Activated T-helper 17 cell treated with anti-CD3 and anti-CD28 coated beads, Interleukin-2, amount 50 U/mL, for 72 hours (primary cell): ENCODE measurements at regions not wholly inside any gene's neighbourhood (a gene's known extent, or its start where the extent isn't known, plus 50 kb on each side); places are given as distances from the start of the nearest gene placed in this dataset.

Experiments used
- ATAC-seq: fragments of 150-1000 bp; cut with Tn5 transposase; replicated peaks from 2 replicates; pipeline ENCODE4 v1.10.0; 2021; ENCODE audit warnings: mild to moderate bottlenecking, moderate library complexity
- H3K27ac Mint-ChIP-seq: one replicate; pipeline ENCODE4 v1.8.0; 2022; ENCODE audit warnings: mixed read lengths
- H3K27me3 Mint-ChIP-seq: one replicate; pipeline ENCODE4 v1.8.0; 2022; ENCODE audit warnings: mixed read lengths
- H3K36me3 Mint-ChIP-seq: one replicate; pipeline ENCODE4 v1.8.0; 2022; ENCODE audit warnings: low read depth, mild to moderate bottlenecking, mixed read lengths
- H3K4me1 Mint-ChIP-seq: one replicate; pipeline ENCODE4 v1.8.0; 2022; ENCODE audit warnings: mixed read lengths
- H3K4me3 Mint-ChIP-seq: one replicate; pipeline ENCODE4 v1.8.0; 2022; ENCODE audit warnings: mild to moderate bottlenecking, mixed read lengths
- H3K9me3 Mint-ChIP-seq: one replicate; pipeline ENCODE4 v1.8.0; 2022; ENCODE audit warnings: mixed read lengths

GRCh38 chr11:15557457-15558230 is 442.9 kb downstream of the INSC start:
- Mint-ChIP-seq H3K9me3 (no peaks in the 10 kb centered on the region), H3K4me3 (no peak overlapping the region), H3K36me3 (no peaks in the 10 kb centered on the region), H3K4me1 (no peaks in the 10 kb centered on the region), H3K27ac (no peak overlapping the region), H3K27me3 (peaks cover 6% of the 10 kb centered on the region)
- ATAC-seq = no peak

GRCh38 chr11:15558513-15559181 is 443.9 kb downstream of the INSC start:
- Mint-ChIP-seq H3K4me3 (no peak overlapping the region), H3K4me1 (no peaks in the 10 kb centered on the region), H3K27ac (no peak overlapping the region), H3K36me3 (no peaks in the 10 kb centered on the region), H3K9me3 (no peaks in the 10 kb centered on the region), H3K27me3 (peaks cover 8% of the 10 kb centered on the region)
- no peak for ATAC-seq

- no peak for ATAC-seq
- Mint-ChIP-seq H3K4me3 (no peak overlapping the region), H3K36me3 (no peaks in the 10 kb centered on the region), H3K9me3 (no peaks in the 10 kb centered on the region), H3K4me1 (no peaks in the 10 kb centered on the region), H3K27ac (no peak overlapping the region), H3K27me3 (peaks cover 9% of the 10 kb centered on the region)
These were observed 446.2 kb downstream of the INSC start for GRCh38 chr11:15560689-15561467.

GRCh38 chr11:15562230-15562629 is 447.5 kb downstream of the INSC start:
- no peaks in the 10 kb centered on the region for H3K36me3 Mint-ChIP-seq
- H3K27ac Mint-ChIP-seq = no peak overlapping the region

GRCh38 chr11:15563054-15563453 is 448.3 kb downstream of the INSC start:
- no peaks in the 10 kb centered on the region for H3K4me1 Mint-ChIP-seq

More at GRCh38 chr11:15562230-15562629, 447.5 kb downstream of the INSC start:
- peaks cover 9% of the 10 kb centered on the region for H3K27me3 Mint-ChIP-seq
- no peak overlapping the region for H3K4me3 Mint-ChIP-seq
- H3K9me3 Mint-ChIP-seq = no peaks in the 10 kb centered on the region
- ATAC-seq = no peak
- no peaks in the 10 kb centered on the region for H3K4me1 Mint-ChIP-seq

GRCh38 chr11:15565880-15566279 is 451.2 kb downstream of the INSC start:
- Mint-ChIP-seq H3K27ac (no peak overlapping the region), H3K9me3 (no peaks in the 10 kb centered on the region)

More at GRCh38 chr11:15563054-15563453, 448.3 kb downstream of the INSC start:
- H3K27ac Mint-ChIP-seq = no peak overlapping the region
- ATAC-seq = no peak
- H3K27me3 Mint-ChIP-seq = peaks cover 5% of the 10 kb centered on the region
- no peaks in the 10 kb centered on the region for H3K9me3 Mint-ChIP-seq
- H3K4me3 Mint-ChIP-seq = no peak overlapping the region
- H3K36me3 Mint-ChIP-seq = no peaks in the 10 kb centered on the region

GRCh38 chr11:15568440-15568839 is 453.7 kb downstream of the INSC start:
- H3K27ac Mint-ChIP-seq = no peak overlapping the region
- peaks cover 12% of the 10 kb centered on the region for H3K27me3 Mint-ChIP-seq
- ATAC-seq = no peak
- no peaks in the 10 kb centered on the region for H3K9me3 Mint-ChIP-seq
- no peaks in the 10 kb centered on the region for H3K4me1 Mint-ChIP-seq
- H3K4me3 Mint-ChIP-seq = no peak overlapping the region
- H3K36me3 Mint-ChIP-seq = no peaks in the 10 kb centered on the region

More at GRCh38 chr11:15565880-15566279, 451.2 kb downstream of the INSC start:
- Mint-ChIP-seq H3K27me3 (peaks cover 5% of the 10 kb centered on the region), H3K36me3 (no peaks in the 10 kb centered on the region), H3K4me3 (no peak overlapping the region), H3K4me1 (no peaks in the 10 kb centered on the region)
- ATAC-seq = no peak

GRCh38 chr11:15569305-15570025 is 454.7 kb downstream of the INSC start:
- no peak overlapping the region for H3K27ac Mint-ChIP-seq
- no peak for ATAC-seq
- no peaks in the 10 kb centered on the region for H3K9me3 Mint-ChIP-seq
- H3K27me3 Mint-ChIP-seq = peaks cover 7% of the 10 kb centered on the region
- H3K36me3 Mint-ChIP-seq = no peaks in the 10 kb centered on the region
- H3K4me3 Mint-ChIP-seq = no peak overlapping the region
- H3K4me1 Mint-ChIP-seq = no peaks in the 10 kb centered on the region

GRCh38 chr11:15575409-15575808 is 460.7 kb downstream of the INSC start:
- no peaks in the 10 kb centered on the region for H3K36me3 Mint-ChIP-seq
- no peak overlapping the region for H3K4me3 Mint-ChIP-seq
- no peaks in the 10 kb centered on the region for H3K9me3 Mint-ChIP-seq
- no peak overlapping the region for H3K27ac Mint-ChIP-seq
- peaks cover 7% of the 10 kb centered on the region for H3K27me3 Mint-ChIP-seq
- no peak for ATAC-seq
- H3K4me1 Mint-ChIP-seq = no peaks in the 10 kb centered on the region

GRCh38 chr11:15576769-15577168 is 462.0 kb downstream of the INSC start:
- H3K27me3 Mint-ChIP-seq = peaks cover 7% of the 10 kb centered on the region
- H3K9me3 Mint-ChIP-seq = no peaks in the 10 kb centered on the region
- ATAC-seq = no peak
- no peak overlapping the region for H3K4me3 Mint-ChIP-seq
- H3K36me3 Mint-ChIP-seq = no peaks in the 10 kb centered on the region
- no peaks in the 10 kb centered on the region for H3K4me1 Mint-ChIP-seq
- H3K27ac Mint-ChIP-seq = no peak overlapping the region

- no peaks in the 10 kb centered on the region for H3K4me1 Mint-ChIP-seq
- H3K27ac Mint-ChIP-seq = no peak overlapping the region
- H3K9me3 Mint-ChIP-seq = no peaks in the 10 kb centered on the region
- H3K27me3 Mint-ChIP-seq = peaks cover 3% of the 10 kb centered on the region
- no peak overlapping the region for H3K4me3 Mint-ChIP-seq
- no peak for ATAC-seq
- no peaks in the 10 kb centered on the region for H3K36me3 Mint-ChIP-seq
These were observed 462.8 kb downstream of the INSC start for GRCh38 chr11:15577519-15577918.

- H3K27me3 Mint-ChIP-seq = no peaks in the 10 kb centered on the region
These were observed 464.7 kb downstream of the INSC start for GRCh38 chr11:15579287-15580001.

GRCh38 chr11:15580056-15580774 is 465.5 kb downstream of the INSC start:
- no peaks in the 10 kb centered on the region for H3K9me3 Mint-ChIP-seq
- no peak overlapping the region for H3K27ac Mint-ChIP-seq
- H3K4me1 Mint-ChIP-seq = no peaks in the 10 kb centered on the region
- no peak for ATAC-seq
- H3K36me3 Mint-ChIP-seq = no peaks in the 10 kb centered on the region
- H3K27me3 Mint-ChIP-seq = no peaks in the 10 kb centered on the region
- H3K4me3 Mint-ChIP-seq = no peak overlapping the region

More at GRCh38 chr11:15579287-15580001, 464.7 kb downstream of the INSC start:
- no peak overlapping the region for H3K27ac Mint-ChIP-seq
- no peak overlapping the region for H3K4me3 Mint-ChIP-seq
- no peaks in the 10 kb centered on the region for H3K4me1 Mint-ChIP-seq
- no peak for ATAC-seq
- H3K36me3 Mint-ChIP-seq = no peaks in the 10 kb centered on the region
- H3K9me3 Mint-ChIP-seq = no peaks in the 10 kb centered on the region
